GM12875 (cell line): ENCODE measurements at regions not wholly inside any gene's neighbourhood (a gene's known extent, or its start where the extent isn't known, plus 50 kb on each side); places are given as distances from the start of the nearest gene placed in this dataset.

Experiments used
- H3K4me3 ChIP-seq: one replicate; pipeline ENCODE4 v1.5.1; 2011; ENCODE audit warnings: low read depth, low read length, control low read depth
- CTCF ChIP-seq: IDR thresholded peaks from 2 replicates; pipeline ENCODE4 v1.5.1; 2011; ENCODE audit warnings: low read depth, mild to moderate bottlenecking, control low read depth, inconsistent platforms, low read length, moderate library complexity, borderline replicate concordance; ENCODE audit not compliant: insufficient read depth

DNA sequence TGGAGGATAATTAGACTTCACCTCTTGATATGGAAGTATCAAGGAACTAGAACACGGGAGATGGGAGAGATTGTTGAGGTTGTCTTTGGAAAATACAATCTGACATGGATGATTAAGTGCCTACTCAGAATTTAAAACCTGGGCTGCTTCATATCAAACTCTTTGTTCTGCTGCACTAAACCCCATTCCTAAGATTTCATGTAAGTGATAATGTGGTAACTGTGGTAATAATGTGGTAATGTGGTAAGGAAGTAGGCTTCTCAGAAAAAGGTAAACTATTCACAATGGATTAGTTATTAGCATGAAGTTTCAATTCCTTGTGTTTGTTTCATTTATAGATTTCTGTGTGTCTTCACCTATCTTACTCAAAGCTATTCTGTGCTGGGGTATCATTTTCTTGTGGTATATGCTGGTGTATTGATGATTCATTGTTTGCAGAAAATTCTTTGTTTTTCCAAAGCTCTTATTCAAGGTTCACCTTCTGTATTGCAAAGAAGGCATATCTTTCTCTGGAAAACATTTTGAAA lies 129.9 kb upstream of the TAC1 start:
- TF ChIP-seq CTCF = no peak
- H3K4me3 ChIP-seq = no peak overlapping the region

DNA sequence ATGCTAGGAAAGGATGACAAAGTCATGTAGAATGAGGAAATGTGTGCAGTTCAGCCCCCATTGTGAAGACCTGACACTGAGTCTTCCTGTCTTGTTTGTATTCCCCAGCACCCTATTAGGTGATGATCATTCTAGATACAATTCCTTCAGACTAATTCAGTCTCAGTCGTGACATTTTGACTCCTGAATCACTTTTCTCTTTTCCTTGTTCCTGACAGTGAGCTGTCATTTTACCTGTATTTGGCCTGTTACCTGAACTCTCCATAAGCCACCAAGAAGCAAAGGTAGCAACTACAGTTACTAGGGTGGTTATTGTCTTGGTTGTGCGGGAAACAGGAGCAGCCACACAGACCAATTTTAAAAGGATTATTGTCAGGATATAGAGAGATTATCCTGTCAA lies 111.4 kb upstream of the TAC1 start:
- H3K4me3 ChIP-seq = no peak overlapping the region
- TF ChIP-seq CTCF = no peak

- H3K4me3 ChIP-seq = no peak overlapping the region
- TF ChIP-seq CTCF = no peak
These were observed 108.6 kb upstream of the TAC1 start for GRCh38 chr7:97623333-97623732.

GRCh38 chr7:97630116-97630515 lies 101.8 kb upstream of the TAC1 start:
- no peak for TF ChIP-seq CTCF

DNA sequence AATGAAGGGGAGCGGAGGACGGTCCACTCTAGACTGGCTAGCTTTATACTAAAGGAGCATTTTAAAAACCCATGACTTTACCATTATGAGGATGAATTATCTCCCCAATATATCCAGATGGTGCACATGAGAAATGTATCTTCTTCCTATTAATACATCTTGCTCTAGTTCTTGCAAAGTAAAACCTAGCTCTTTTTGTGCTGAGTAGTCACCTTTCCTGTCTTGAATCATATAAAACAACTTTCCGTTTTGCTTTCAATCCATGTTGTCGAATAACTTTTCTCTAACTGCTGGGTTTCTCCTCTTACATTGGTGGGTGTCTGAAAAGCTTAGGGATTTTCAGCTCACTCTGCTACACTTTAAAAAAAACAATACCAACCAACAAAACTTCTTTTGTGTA lies 96.3 kb upstream of the TAC1 start:
- H3K4me3 ChIP-seq = no peak overlapping the region
- no peak for TF ChIP-seq CTCF

More at GRCh38 chr7:97630116-97630515, 101.8 kb upstream of the TAC1 start:
- no peak overlapping the region for H3K4me3 ChIP-seq

GRCh38 chr7:97639036-97639435 lies 92.8 kb upstream of the TAC1 start:
- TF ChIP-seq CTCF = no peak
- H3K4me3 ChIP-seq = no peak overlapping the region

DNA sequence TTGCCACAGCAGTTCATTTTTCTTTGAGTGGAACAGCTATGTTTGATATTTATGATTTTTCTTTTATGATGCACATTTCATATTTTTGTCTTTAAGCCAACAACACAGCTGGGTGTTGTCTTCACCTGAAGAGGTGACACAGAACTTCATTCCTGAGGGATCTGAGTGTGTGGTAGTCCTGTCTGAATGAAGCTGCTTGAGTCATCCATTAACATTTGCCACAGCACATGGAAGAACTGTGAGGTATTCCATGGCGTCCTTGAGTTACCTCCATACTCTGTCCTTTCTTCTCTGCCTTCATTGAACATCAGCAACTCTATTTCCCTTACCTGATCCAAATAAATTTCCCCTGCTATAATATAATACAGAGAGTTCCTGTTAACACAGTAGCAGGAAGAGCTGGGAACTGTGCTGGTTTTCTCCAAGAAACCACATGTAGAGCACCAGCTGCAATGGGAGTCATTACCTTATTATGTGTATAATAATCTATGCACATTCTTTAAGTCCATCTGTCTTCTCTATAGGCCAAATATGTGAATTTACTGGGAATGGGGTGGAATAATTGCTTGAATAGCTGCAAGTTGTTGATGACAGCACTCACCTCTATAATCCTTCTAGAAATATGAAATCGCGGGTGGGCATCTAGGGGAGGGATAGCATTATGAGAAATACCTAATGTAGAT lies 72.4 kb upstream of the TAC1 start:
- no peak overlapping the region for H3K4me3 ChIP-seq
- no peak for TF ChIP-seq CTCF
